Parathyroid adenoma (tissue), 2 donors: ENCODE measurements at regions not wholly inside any gene's neighbourhood (a gene's known extent, or its start where the extent isn't known, plus 50 kb on each side); places are given as distances from the start of the nearest gene placed in this dataset.
"Not testable (repeated sequence)": the region's sequence is repeated elsewhere in the genome, so short reads cannot be mapped to it uniquely, and the experiment has no call there.

Source experiments
- H2AFZ ChIP-seq: fragments of 300-600 bp; sonication (generic); one replicate; pipeline ENCODE4 v1.7.0; 2017; ENCODE audit warnings: antibody characterized with exemption, mild to moderate bottlenecking
- H3K27ac ChIP-seq: fragments of 300-600 bp; sonication (generic); one replicate; pipeline ENCODE4 v1.7.0; 2017
- H3K27me3 ChIP-seq: fragments of 300-600 bp; sonication (generic); one replicate; pipeline ENCODE4 v1.7.0; 2017; ENCODE audit warnings: low read length; ENCODE audit not compliant: control insufficient read depth, insufficient read depth
- H3K36me3 ChIP-seq: fragments of 300-600 bp; sonication (generic); one replicate; pipeline ENCODE4 v1.7.0; 2017; ENCODE audit warnings: low read length; ENCODE audit not compliant: control insufficient read depth, insufficient read depth
- H3K4me1 ChIP-seq: fragments of 300-600 bp; sonication (generic); one replicate; pipeline ENCODE4 v1.7.0; 2017; ENCODE audit warnings: control low read depth
- H3K4me2 ChIP-seq: fragments of 300-600 bp; sonication (generic); one replicate; pipeline ENCODE4 v1.7.0; 2017; ENCODE audit warnings: low read length
- H3K4me3 ChIP-seq: fragments of 300-600 bp; sonication (generic); one replicate; pipeline ENCODE4 v1.7.0; 2017; ENCODE audit warnings: low read depth, low read length
- H3K79me2 ChIP-seq: fragments of 300-600 bp; sonication (generic); one replicate; pipeline ENCODE4 v1.7.0; 2017; ENCODE audit warnings: control low read depth
- H3K9ac ChIP-seq: fragments of 300-600 bp; sonication (generic); one replicate; pipeline ENCODE4 v1.7.0; 2017; ENCODE audit warnings: mild to moderate bottlenecking
- H3K9me3 ChIP-seq: fragments of 300-600 bp; sonication (generic); one replicate; pipeline ENCODE4 v1.7.0; 2017; ENCODE audit warnings: low read length; ENCODE audit not compliant: control insufficient read depth
- TF ChIP-seq, protein P1 (sequence below): fragments of 300-600 bp; sonication (generic); IDR thresholded peaks from one replicate; pipeline ENCODE4 v1.7.0; 2017; ENCODE audit warnings: antibody characterized with exemption, mild to moderate bottlenecking
- donor health status: primary hyperparathyroidism.

DNA sequence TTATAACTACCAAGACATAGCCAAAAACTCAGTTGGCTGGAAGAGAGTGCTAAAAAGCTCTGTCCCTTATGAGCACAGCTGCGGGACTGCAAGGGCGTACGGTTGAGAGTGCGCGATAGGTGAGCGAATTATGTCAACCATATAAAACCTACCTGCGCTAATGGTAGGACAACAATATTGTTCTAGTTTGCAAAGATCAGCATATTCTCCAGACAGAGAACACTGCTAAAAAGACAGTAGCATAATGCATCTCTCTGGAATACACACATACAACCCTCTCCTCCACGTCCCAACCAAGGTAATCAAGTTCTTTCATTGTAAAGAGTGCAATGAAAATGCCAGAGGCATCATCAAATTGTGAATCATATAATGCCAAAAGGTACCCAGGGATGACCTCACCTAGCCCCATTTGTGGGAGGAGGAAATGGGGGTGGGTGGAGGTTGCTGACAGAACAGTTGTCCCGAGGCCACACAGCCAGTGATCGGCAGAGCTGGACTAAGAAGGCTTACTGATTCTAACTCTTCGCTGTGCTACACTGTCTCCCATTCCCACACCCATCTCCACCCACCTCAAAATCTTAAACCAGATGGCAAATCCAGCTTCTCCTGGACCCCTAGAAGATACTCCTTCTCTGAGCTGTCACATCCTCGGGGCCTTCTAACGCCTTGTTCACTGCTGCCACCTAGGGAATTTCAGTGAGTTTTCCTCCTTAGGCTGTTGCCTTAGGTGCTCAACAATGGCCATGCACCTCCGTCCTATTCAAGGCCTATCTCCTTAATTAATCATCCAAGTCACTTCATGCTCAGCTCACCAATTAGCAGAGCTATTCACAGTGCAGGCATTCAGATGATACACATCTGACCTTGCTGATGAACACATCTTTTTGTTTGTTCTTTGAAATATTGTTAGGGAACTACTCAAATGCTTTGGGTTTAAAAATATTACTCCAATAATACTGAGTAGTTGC is 60.7 kb downstream of the RPL22L1 start:
- H3K4me2 ChIP-seq = no peak overlapping the region
- no peaks in the 10 kb centered on the region for H3K79me2 ChIP-seq
- no peaks in the 10 kb centered on the region for H3K4me1 ChIP-seq
- H3K4me3 ChIP-seq = no peak overlapping the region
- TF ChIP-seq, protein P1, sequence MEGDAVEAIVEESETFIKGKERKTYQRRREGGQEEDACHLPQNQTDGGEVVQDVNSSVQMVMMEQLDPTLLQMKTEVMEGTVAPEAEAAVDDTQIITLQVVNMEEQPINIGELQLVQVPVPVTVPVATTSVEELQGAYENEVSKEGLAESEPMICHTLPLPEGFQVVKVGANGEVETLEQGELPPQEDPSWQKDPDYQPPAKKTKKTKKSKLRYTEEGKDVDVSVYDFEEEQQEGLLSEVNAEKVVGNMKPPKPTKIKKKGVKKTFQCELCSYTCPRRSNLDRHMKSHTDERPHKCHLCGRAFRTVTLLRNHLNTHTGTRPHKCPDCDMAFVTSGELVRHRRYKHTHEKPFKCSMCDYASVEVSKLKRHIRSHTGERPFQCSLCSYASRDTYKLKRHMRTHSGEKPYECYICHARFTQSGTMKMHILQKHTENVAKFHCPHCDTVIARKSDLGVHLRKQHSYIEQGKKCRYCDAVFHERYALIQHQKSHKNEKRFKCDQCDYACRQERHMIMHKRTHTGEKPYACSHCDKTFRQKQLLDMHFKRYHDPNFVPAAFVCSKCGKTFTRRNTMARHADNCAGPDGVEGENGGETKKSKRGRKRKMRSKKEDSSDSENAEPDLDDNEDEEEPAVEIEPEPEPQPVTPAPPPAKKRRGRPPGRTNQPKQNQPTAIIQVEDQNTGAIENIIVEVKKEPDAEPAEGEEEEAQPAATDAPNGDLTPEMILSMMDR = peak; percentile 22
- H3K27ac ChIP-seq = no peak overlapping the region
- no peak overlapping the region for H3K9ac ChIP-seq
- H3K9me3 ChIP-seq = no peaks in the 10 kb centered on the region
- H2AFZ ChIP-seq = no peak overlapping the region
- no peaks in the 10 kb centered on the region for H3K36me3 ChIP-seq
- H3K27me3 ChIP-seq = no peaks in the 10 kb centered on the region

DNA sequence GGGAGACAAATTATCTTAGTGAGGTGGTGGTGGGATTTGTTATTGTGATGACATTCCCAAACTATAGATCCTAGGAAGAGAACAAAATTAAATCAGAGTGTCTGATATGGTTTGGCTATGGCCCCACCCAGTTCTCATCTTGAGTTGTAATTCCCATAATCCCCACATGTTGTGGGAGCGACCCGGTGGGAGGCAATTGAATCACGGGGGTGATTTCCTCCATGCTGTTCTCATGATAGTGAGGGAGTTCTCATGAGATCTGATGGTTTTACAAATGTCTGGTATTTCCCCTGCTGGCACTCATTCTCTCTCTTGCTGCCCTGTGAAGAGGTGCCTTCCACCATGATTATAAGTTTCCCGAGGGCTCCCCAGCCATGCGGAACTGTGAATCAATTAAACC is 62.0 kb downstream of the RPL22L1 start:
- Histone ChIP-seq H3K9ac (no peak overlapping the region), H3K27ac (no peak overlapping the region), H3K36me3 (no peaks in the 10 kb centered on the region), H3K9me3 (no peaks in the 10 kb centered on the region), H2AFZ (no peak overlapping the region), H3K27me3 (no peaks in the 10 kb centered on the region), H3K4me1 (no peaks in the 10 kb centered on the region), H3K79me2 (no peaks in the 10 kb centered on the region), H3K4me2 (no peak overlapping the region), H3K4me3 (no peak overlapping the region)
- TF ChIP-seq, protein P1 = no peak

- no peak overlapping the region for H3K27ac ChIP-seq
- H3K9me3 ChIP-seq = no peaks in the 10 kb centered on the region
- no peak overlapping the region for H3K9ac ChIP-seq
- H2AFZ ChIP-seq = no peak overlapping the region
- H3K27me3 ChIP-seq = no peaks in the 10 kb centered on the region
- no peak overlapping the region for H3K4me3 ChIP-seq
- TF ChIP-seq, protein P1 = no peak
- no peaks in the 10 kb centered on the region for H3K36me3 ChIP-seq
- H3K79me2 ChIP-seq = no peaks in the 10 kb centered on the region
- H3K4me2 ChIP-seq = no peak overlapping the region
- H3K4me1 ChIP-seq = no peaks in the 10 kb centered on the region
These were observed 63.3 kb downstream of the RPL22L1 start for GRCh38 chr3:170806676-170807075.

GRCh38 chr3:170806141-170806540 is 63.9 kb downstream of the RPL22L1 start:
- TF ChIP-seq, protein P1 = no peak
- no peaks in the 10 kb centered on the region for H3K9me3 ChIP-seq
- no peak overlapping the region for H2AFZ ChIP-seq
- H3K27me3 ChIP-seq = no peaks in the 10 kb centered on the region
- no peaks in the 10 kb centered on the region for H3K79me2 ChIP-seq
- no peak overlapping the region for H3K9ac ChIP-seq
- no peak overlapping the region for H3K27ac ChIP-seq
- no peak overlapping the region for H3K4me2 ChIP-seq
- H3K36me3 ChIP-seq = no peaks in the 10 kb centered on the region
- H3K4me1 ChIP-seq = no peaks in the 10 kb centered on the region
- H3K4me3 ChIP-seq = no peak overlapping the region

GRCh38 chr3:170805296-170805695 is 64.7 kb downstream of the RPL22L1 start:
- not testable (repeated sequence) for H3K9me3 ChIP-seq, H3K4me3 ChIP-seq, H3K9ac ChIP-seq, H3K79me2 ChIP-seq, H3K27me3 ChIP-seq, H3K27ac ChIP-seq, H2AFZ ChIP-seq, H3K4me2 ChIP-seq, H3K36me3 ChIP-seq, H3K4me1 ChIP-seq

DNA sequence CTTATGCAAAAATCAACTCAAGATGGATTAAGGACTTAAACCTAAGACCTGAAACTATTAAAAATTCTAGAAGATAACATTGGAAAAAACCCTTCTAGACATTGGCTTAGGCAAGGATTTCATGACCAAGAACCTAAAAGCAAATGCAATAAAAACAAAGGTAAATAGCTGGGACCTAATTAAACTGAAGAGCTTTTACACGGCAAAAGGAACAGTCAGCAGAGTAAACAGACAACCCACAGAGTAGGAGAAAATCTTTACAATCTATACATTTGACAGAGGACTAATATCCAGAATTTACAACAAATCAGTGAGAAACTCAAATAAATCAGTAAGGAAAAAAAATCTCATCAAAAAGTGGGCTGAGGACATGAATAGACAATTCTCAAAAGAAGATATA is 65.4 kb downstream of the RPL22L1 start:
- not testable (repeated sequence) for H3K4me3 ChIP-seq, H3K4me1 ChIP-seq, H3K79me2 ChIP-seq, H2AFZ ChIP-seq, H3K9me3 ChIP-seq, H3K9ac ChIP-seq, H3K27me3 ChIP-seq, H3K27ac ChIP-seq, H3K4me2 ChIP-seq, H3K36me3 ChIP-seq
